Fibroblast of skin of back (primary cell): ENCODE measurements at regions not wholly inside any gene's neighbourhood (a gene's known extent, or its start where the extent isn't known, plus 50 kb on each side); places are given as distances from the start of the nearest gene placed in this dataset.
A peak's percentile ranks its signal among the peaks of the same experiment; 100 is the strongest.

Experiments used
- DNase-seq: peaks from one replicate; pipeline ENCODE4 v3.0.0-alpha.2; 2013

GRCh38 chr16:82404586-82405315 is 222.0 kb upstream of the CDH13 start:
- no peak for DNase-seq

GRCh38 chr16:82402665-82403218 is 224.0 kb upstream of the CDH13 start:
- no peak for DNase-seq

- no peak for DNase-seq
These were observed 226.7 kb upstream of the CDH13 start for GRCh38 chr16:82400046-82400445.

- no peak for DNase-seq
These were observed 226.5 kb upstream of the MPHOSPH6 start for GRCh38 chr16:82396509-82396908.

- DNase-seq = no peak
These were observed 225.2 kb upstream of the MPHOSPH6 start for GRCh38 chr16:82395212-82395611.

- DNase-seq = no peak
These were observed 221.7 kb upstream of the MPHOSPH6 start for GRCh38 chr16:82391690-82392089.

GRCh38 chr16:82389956-82390650 is 220.1 kb upstream of the MPHOSPH6 start:
- no peak for DNase-seq

GRCh38 chr16:82386761-82387160 is 216.7 kb upstream of the MPHOSPH6 start:
- DNase-seq = no peak

- no peak for DNase-seq
These were observed 214.9 kb upstream of the MPHOSPH6 start for GRCh38 chr16:82384949-82385348.

GRCh38 chr16:82384017-82384416 is 214.0 kb upstream of the MPHOSPH6 start:
- DNase-seq = no peak

- no peak for DNase-seq
These were observed 212.5 kb upstream of the MPHOSPH6 start for GRCh38 chr16:82382521-82382920.

- DNase-seq = no peak
These were observed 209.5 kb upstream of the MPHOSPH6 start for GRCh38 chr16:82379551-82379950.

GRCh38 chr16:82373976-82374375 is 204.0 kb upstream of the MPHOSPH6 start:
- no peak for DNase-seq

- DNase-seq = no peak
These were observed 200.3 kb upstream of the MPHOSPH6 start for GRCh38 chr16:82370282-82370681.

GRCh38 chr16:82368041-82368440 is 198.0 kb upstream of the MPHOSPH6 start:
- peak; percentile 28 for DNase-seq

GRCh38 chr16:82366462-82366861 is 196.4 kb upstream of the MPHOSPH6 start:
- DNase-seq = no peak

- no peak for DNase-seq
These were observed 194.7 kb upstream of the MPHOSPH6 start for GRCh38 chr16:82364690-82365089.

- no peak for DNase-seq
These were observed 193.2 kb upstream of the MPHOSPH6 start for GRCh38 chr16:82363026-82363816.

GRCh38 chr16:82361885-82362284 is 191.9 kb upstream of the MPHOSPH6 start:
- DNase-seq = no peak

GRCh38 chr16:82360024-82360783 is 190.2 kb upstream of the MPHOSPH6 start:
- DNase-seq = no peak

GRCh38 chr16:82358606-82359221 is 188.7 kb upstream of the MPHOSPH6 start:
- DNase-seq = no peak

GRCh38 chr16:82358161-82358560 is 188.1 kb upstream of the MPHOSPH6 start:
- no peak for DNase-seq
